RWPE2 (cell line): ENCODE measurements at regions not wholly inside any gene's neighbourhood (a gene's known extent, or its start where the extent isn't known, plus 50 kb on each side); places are given as distances from the start of the nearest gene placed in this dataset.

Source experiments
- ATAC-seq: fragments of 200-7000 bp; cut with Tn5 transposase; 3 replicates; pipeline ENCODE4 v1.9.1; 2021; ENCODE audit warnings: low read depth
- DNase-seq: peaks from one replicate; pipeline ENCODE4 v3.0.0-alpha.2; 2020; ENCODE audit warnings: low spot score
- H3K27ac ChIP-seq: fragments of 450-650 bp; 2 replicates; pipeline ENCODE4 v1.5.1; 2017; ENCODE audit warnings: mild to moderate bottlenecking; ENCODE audit not compliant: poor library complexity, severe bottlenecking
- H3K27me3 ChIP-seq: fragments of 250-450 bp; sonication (Bioruptor Pico); 2 replicates; pipeline ENCODE4 v1.5.1; 2021; ENCODE audit warnings: mild to moderate bottlenecking, moderate library complexity; ENCODE audit not compliant: insufficient read depth, poor library complexity, severe bottlenecking
- H3K36me3 ChIP-seq: fragments of 250-450 bp; sonication (Bioruptor Pico); 2 replicates; pipeline ENCODE4 v1.5.1; 2020; ENCODE audit warnings: low read depth, mild to moderate bottlenecking, moderate library complexity
- H3K4me1 ChIP-seq: fragments of 250-450 bp; sonication (Bioruptor Pico); 2 replicates; pipeline ENCODE4 v1.5.1; 2021; ENCODE audit warnings: mild to moderate bottlenecking, moderate library complexity; ENCODE audit not compliant: insufficient read depth, poor library complexity, severe bottlenecking
- H3K4me3 ChIP-seq: fragments of 250-450 bp; sonication (Bioruptor Pico); 2 replicates; pipeline ENCODE4 v1.5.1; 2021; ENCODE audit warnings: mild to moderate bottlenecking, moderate library complexity; ENCODE audit not compliant: severe bottlenecking
- H3K9me3 ChIP-seq: fragments of 250-450 bp; sonication (Bioruptor Pico); 2 replicates; pipeline ENCODE4 v1.5.1; 2021; ENCODE audit warnings: mild to moderate bottlenecking, moderate library complexity; ENCODE audit not compliant: severe bottlenecking
- CTCF ChIP-seq: fragments of 450-650 bp; IDR thresholded peaks from one replicate; pipeline ENCODE4 v1.5.1; 2017; ENCODE audit warnings: mild to moderate bottlenecking, moderate library complexity; ENCODE audit not compliant: poor library complexity, severe bottlenecking

- no peak for TF ChIP-seq CTCF
Observed at GRCh38 chr21:18460979-18461378, 57.4 kb upstream of the TMPRSS15 start.

GRCh38 chr21:18461743-18462142 lies 58.2 kb upstream of the TMPRSS15 start:
- Histone ChIP-seq H3K4me3 (no peak overlapping the region), H3K27ac (no peak overlapping the region), H3K9me3 (no peaks in the 10 kb centered on the region), H3K4me1 (no peaks in the 10 kb centered on the region), H3K36me3 (no peaks in the 10 kb centered on the region), H3K27me3 (peaks cover 3% of the 10 kb centered on the region)
- TF ChIP-seq CTCF = no peak
- ATAC-seq (no peak), DNase-seq (no peak)

More at GRCh38 chr21:18460979-18461378, 57.4 kb upstream of the TMPRSS15 start:
- Histone ChIP-seq H3K27ac (no peak overlapping the region), H3K27me3 (peaks cover 3% of the 10 kb centered on the region), H3K4me3 (no peak overlapping the region), H3K4me1 (no peaks in the 10 kb centered on the region), H3K9me3 (no peaks in the 10 kb centered on the region), H3K36me3 (no peaks in the 10 kb centered on the region)
- ATAC-seq (no peak), DNase-seq (no peak)

GRCh38 chr21:18467715-18468114 lies 64.1 kb upstream of the TMPRSS15 start:
- no peak for TF ChIP-seq CTCF
- Histone ChIP-seq H3K4me3 (no peak overlapping the region), H3K27ac (no peak overlapping the region), H3K27me3 (no peaks in the 10 kb centered on the region), H3K4me1 (no peaks in the 10 kb centered on the region), H3K9me3 (no peaks in the 10 kb centered on the region), H3K36me3 (no peaks in the 10 kb centered on the region)
- ATAC-seq (no peak), DNase-seq (no peak)

- Histone ChIP-seq H3K27ac (no peak overlapping the region), H3K36me3 (no peaks in the 10 kb centered on the region), H3K4me3 (no peak overlapping the region), H3K27me3 (no peaks in the 10 kb centered on the region), H3K4me1 (no peaks in the 10 kb centered on the region), H3K9me3 (no peaks in the 10 kb centered on the region)
- ATAC-seq (no peak), DNase-seq (no peak)
- TF ChIP-seq CTCF = no peak
Observed at GRCh38 chr21:18468790-18469189, 65.2 kb upstream of the TMPRSS15 start.

- no peak overlapping the region for H3K27ac ChIP-seq
- no peak overlapping the region for H3K4me3 ChIP-seq
- no peaks in the 10 kb centered on the region for H3K9me3 ChIP-seq
- H3K36me3 ChIP-seq = no peaks in the 10 kb centered on the region
- no peaks in the 10 kb centered on the region for H3K4me1 ChIP-seq
- H3K27me3 ChIP-seq = no peaks in the 10 kb centered on the region
- DNase-seq (no peak), ATAC-seq (no peak)
- TF ChIP-seq CTCF = no peak
Observed at GRCh38 chr21:18476639-18477038, 73.1 kb upstream of the TMPRSS15 start.
